ENCODE measurements at regions not wholly inside any gene's neighbourhood (a gene's known extent, or its start where the extent isn't known, plus 50 kb on each side); places are given as distances from the start of the nearest gene placed in this dataset.

GRCh38 chr10:37681617-37681999, 175.8 kb downstream of the ZNF248 start:
- peaks cover 0 to 57% (median 23%) of the 10 kb centered on the region in 4 donors for H3K9me3 ChIP-seq
- no peaks in the 10 kb centered on the region for H3K27me3 ChIP-seq
- no peak for DNase-seq
- H3K4me3 ChIP-seq = no peak overlapping the region
- H3K36me3 ChIP-seq = no peaks in the 10 kb centered on the region
- WGBS, 5 donors = 77 to 100% (median 83%) methylated on average over 1 to 12 of the region's 12 CpGs
- TF ChIP-seq POLR2A (IDR thresholded peaks at IDR 0.05) = no peak
- no peak for TF ChIP-seq CTCF (IDR thresholded peaks at IDR 0.05)
- no peak for TF ChIP-seq EP300 (IDR thresholded peaks at IDR 0.05)
- no peak for TF ChIP-seq POLR2AphosphoS5 (IDR thresholded peaks at IDR 0.05)
- no peak overlapping the region for H3K27ac ChIP-seq
- intact Hi-C loops (cut with DNase I; ENCODE audit: low total_unique reads) = no loop called here
- H3K4me1 ChIP-seq = no peaks in the 10 kb centered on the region

GRCh38 chr10:37680716-37681616, 176.4 kb downstream of the ZNF248 start:
- intact Hi-C loops (cut with DNase I; ENCODE audit: low total_unique reads) = no loop called here
- 72 to 91% (median 85%) methylated on average over 43 to 52 of the region's 52 CpGs for WGBS, 5 donors
- TF ChIP-seq CTCF (IDR thresholded peaks at IDR 0.05) (no peak), POLR2AphosphoS5 (IDR thresholded peaks at IDR 0.05) (no peak), EP300 (IDR thresholded peaks at IDR 0.05) (no peak), POLR2A (IDR thresholded peaks at IDR 0.05) (no peak)

GRCh38 chr10:37680243-37680683, 177.1 kb downstream of the ZNF248 start:
- Histone ChIP-seq H3K4me3 (no peak overlapping the region), H3K4me1 (no peaks in the 10 kb centered on the region), H3K36me3 (no peaks in the 10 kb centered on the region), H3K27me3 (no peaks in the 10 kb centered on the region), H3K9me3 (peaks cover 0 to 49% (median 17%) of the 10 kb centered on the region in 4 donors), H3K27ac (no peak overlapping the region)
- TF ChIP-seq EP300 (IDR thresholded peaks at IDR 0.05) (no peak), POLR2A (IDR thresholded peaks at IDR 0.05) (no peak), CTCF (IDR thresholded peaks at IDR 0.05) (no peak), POLR2AphosphoS5 (IDR thresholded peaks at IDR 0.05) (no peak)
- WGBS, 5 donors = 79 to 89% (median 88%) methylated on average over 22 to 30 of the region's 30 CpGs
- intact Hi-C loops (cut with DNase I; ENCODE audit: low total_unique reads) = no loop called here
- no peak for DNase-seq

More at GRCh38 chr10:37680716-37681616, 176.4 kb downstream of the ZNF248 start:
- H3K4me1 ChIP-seq = no peaks in the 10 kb centered on the region
- no peak for DNase-seq
- no peak overlapping the region for H3K4me3 ChIP-seq
- no peaks in the 10 kb centered on the region for H3K27me3 ChIP-seq
- H3K27ac ChIP-seq = no peak overlapping the region
- H3K9me3 ChIP-seq = peaks cover 0 to 50% (median 17%) of the 10 kb centered on the region in 4 donors
- no peaks in the 10 kb centered on the region for H3K36me3 ChIP-seq

- intact Hi-C loops (cut with DNase I; ENCODE audit: low total_unique reads) = no loop called here
- no peak for DNase-seq
- no peak overlapping the region for H3K27ac ChIP-seq
- no peak for TF ChIP-seq EP300 (IDR thresholded peaks at IDR 0.05)
- TF ChIP-seq CTCF (IDR thresholded peaks at IDR 0.05) = no peak
- TF ChIP-seq POLR2A (IDR thresholded peaks at IDR 0.05) = no peak
- no peak for TF ChIP-seq POLR2AphosphoS5 (IDR thresholded peaks at IDR 0.05)
- H3K27me3 ChIP-seq = no peaks in the 10 kb centered on the region
- H3K9me3 ChIP-seq = peaks cover 0 to 54% (median 19%) of the 10 kb centered on the region in 4 donors
- whole genome bisulfite sequencing, 5 donors = 81 to 91% (median 83%) methylated on average over 7 to 8 of the region's 8 CpGs
- no peaks in the 10 kb centered on the region for H3K4me1 ChIP-seq
- H3K36me3 ChIP-seq = no peaks in the 10 kb centered on the region
- H3K4me3 ChIP-seq = no peak overlapping the region
Observed at GRCh38 chr10:37679465-37679864, 177.9 kb downstream of the ZNF248 start.
